Epithelial cell of prostate (primary cell): ENCODE measurements at regions not wholly inside any gene's neighbourhood (a gene's known extent, or its start where the extent isn't known, plus 50 kb on each side); places are given as distances from the start of the nearest gene placed in this dataset.

ENCODE experiments used
- DNase-seq: peaks from one replicate; pipeline ENCODE4 v3.0.0-alpha.2; 2011; ENCODE audit warnings: low read depth, low spot score
- H3K27ac ChIP-seq: fragments of 450-650 bp; 2 replicates; pipeline ENCODE4 v1.5.1; 2017; ENCODE audit warnings: mild to moderate bottlenecking

- no peak for DNase-seq
- H3K27ac ChIP-seq, result no peak overlapping the region
Observed at GRCh38 chr15:96079882-96080281, 250.6 kb upstream of the NR2F2 start.

DNA sequence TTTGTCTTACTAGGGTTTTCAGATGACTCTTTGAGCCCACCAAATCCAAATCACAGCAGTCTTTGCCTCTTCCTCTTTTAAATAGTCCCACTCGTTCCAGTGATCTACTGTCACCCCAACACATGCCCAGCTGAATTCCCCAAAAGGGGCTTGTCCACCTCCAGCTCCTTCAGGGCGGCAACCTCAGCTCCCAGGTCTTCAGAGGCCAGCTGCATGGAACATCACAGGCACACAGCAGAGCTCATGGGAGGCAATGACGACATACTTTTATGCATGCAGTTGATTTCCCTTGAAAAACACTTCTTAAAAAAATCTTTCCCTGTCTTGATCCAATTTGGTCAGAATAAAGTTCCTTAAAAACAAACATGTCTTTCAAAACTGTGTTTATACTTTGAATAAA lies 244.3 kb upstream of the NR2F2 start:
- no peak for DNase-seq
- H3K27ac ChIP-seq, result no peak overlapping the region

GRCh38 chr15:96087180-96087884 lies 243.2 kb upstream of the NR2F2 start:
- H3K27ac ChIP-seq, result no peak overlapping the region
- no peak for DNase-seq

DNA sequence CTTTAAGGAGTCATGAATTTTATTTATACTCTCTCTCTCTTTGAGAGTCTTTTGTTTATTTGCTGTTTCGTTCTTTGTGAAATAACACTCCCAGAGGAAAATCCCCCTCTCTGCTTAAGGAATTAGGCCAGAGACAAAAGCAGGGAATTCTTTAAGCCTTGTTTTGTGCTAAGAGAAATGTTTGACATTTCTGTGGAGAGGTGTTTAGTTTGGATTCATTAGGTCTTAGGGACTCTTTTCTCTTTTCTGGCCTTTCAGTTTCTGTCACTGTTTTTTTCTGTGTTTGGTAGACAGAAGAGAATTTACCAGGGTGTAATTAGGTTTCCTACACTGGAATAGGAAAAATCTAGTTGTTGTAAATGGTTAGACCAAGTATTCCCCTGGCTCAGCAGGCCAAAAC lies 241.8 kb upstream of the NR2F2 start:
- DNase-seq, result no peak
- H3K27ac ChIP-seq, result no peak overlapping the region

- H3K27ac ChIP-seq, result no peak overlapping the region
- no peak for DNase-seq
Observed at GRCh38 chr15:96089405-96090058, 241.0 kb upstream of the NR2F2 start.

DNA sequence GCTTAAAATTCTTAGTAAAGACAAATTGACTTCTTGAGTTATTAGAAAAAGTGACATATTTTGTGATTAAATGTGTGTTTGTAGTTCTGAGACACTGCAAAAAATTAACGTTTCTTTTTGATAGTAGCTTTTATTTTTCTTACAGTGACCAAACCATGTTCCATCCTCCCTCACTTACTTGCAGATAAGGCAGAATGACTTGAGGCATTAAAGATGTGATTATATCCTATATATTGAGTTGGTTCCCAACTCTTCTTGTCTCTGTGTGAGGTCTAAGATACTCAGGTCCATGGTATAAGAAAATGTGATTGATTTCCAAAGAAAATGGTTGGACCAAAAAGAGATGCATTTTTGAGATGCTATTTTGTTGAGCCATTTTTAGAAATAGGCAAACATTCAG lies 238.3 kb upstream of the NR2F2 start:
- no peak for DNase-seq
- H3K27ac ChIP-seq, result no peak overlapping the region

GRCh38 chr15:96093063-96093462 lies 237.4 kb upstream of the NR2F2 start:
- no peak overlapping the region for H3K27ac ChIP-seq
- DNase-seq, result no peak

GRCh38 chr15:96097661-96098060 lies 232.8 kb upstream of the NR2F2 start:
- no peak overlapping the region for H3K27ac ChIP-seq
- no peak for DNase-seq

DNA sequence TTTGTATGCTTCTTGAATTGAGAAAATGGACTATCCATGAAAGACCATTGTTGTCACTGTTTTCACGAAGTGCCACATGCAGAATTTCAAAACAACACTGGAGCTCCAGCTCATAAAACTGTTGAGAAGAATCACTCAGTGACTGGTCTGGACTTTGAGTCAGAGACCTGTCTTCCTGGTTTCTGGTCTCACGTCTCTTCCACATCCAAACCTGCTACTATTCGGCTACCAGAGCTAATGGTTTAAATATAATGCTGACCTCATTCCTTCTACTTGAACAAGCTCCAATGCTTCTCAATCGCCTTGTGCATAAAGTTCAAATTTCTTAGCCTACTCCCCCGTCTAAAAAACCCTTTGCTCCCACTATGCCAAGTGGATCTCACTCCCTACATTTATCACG lies 227.9 kb upstream of the NR2F2 start:
- H3K27ac ChIP-seq, result no peak overlapping the region
- no peak for DNase-seq

- no peak overlapping the region for H3K27ac ChIP-seq
- DNase-seq, result no peak
Observed at GRCh38 chr15:96106181-96106580, 224.3 kb upstream of the NR2F2 start.

GRCh38 chr15:96106628-96107027 lies 223.9 kb upstream of the NR2F2 start:
- DNase-seq, result no peak
- H3K27ac ChIP-seq, result no peak overlapping the region

DNA sequence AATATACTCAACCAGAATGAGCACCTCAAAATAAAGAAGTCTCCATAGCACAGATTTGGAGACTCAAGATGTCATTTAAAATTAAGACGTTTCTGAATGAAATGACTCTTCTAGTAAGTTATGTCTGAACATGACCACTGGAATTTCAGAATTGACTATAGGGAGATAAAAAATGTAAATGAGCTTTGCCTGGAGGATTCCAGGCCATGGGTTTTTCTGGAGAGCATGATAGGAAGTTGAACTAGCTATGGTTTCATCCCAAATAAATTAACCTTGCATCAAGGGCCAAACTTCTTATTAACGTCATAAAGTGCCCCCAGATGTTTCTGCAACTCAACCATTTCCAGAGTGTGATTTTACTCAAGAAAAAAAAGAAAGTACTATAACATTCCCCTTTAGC lies 222.6 kb upstream of the NR2F2 start:
- DNase-seq, result no peak
- H3K27ac ChIP-seq, result no peak overlapping the region

- no peak overlapping the region for H3K27ac ChIP-seq
- DNase-seq, result no peak
Observed at GRCh38 chr15:96108405-96108804, 222.1 kb upstream of the NR2F2 start.

GRCh38 chr15:96109820-96110219 lies 220.7 kb upstream of the NR2F2 start:
- no peak overlapping the region for H3K27ac ChIP-seq
- no peak for DNase-seq

DNA sequence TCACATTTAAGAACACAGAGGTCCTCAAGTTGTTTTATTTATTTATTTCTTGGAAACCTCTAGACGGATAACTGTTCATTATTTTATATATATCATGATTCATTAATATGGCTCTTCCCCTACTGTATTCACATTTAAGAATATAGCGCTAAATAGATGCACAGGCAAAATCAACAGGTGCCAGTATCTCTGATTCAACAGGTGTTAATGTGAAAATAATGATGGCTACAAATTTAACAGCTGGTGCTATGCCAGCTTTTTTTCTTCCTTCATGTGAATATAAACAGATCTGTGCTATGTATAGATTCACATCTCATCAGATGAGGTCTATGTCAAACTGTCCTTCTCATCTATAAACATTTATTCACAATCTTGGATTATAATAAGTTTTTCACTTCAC lies 218.5 kb upstream of the NR2F2 start:
- H3K27ac ChIP-seq, result no peak overlapping the region
- DNase-seq, result no peak

DNA sequence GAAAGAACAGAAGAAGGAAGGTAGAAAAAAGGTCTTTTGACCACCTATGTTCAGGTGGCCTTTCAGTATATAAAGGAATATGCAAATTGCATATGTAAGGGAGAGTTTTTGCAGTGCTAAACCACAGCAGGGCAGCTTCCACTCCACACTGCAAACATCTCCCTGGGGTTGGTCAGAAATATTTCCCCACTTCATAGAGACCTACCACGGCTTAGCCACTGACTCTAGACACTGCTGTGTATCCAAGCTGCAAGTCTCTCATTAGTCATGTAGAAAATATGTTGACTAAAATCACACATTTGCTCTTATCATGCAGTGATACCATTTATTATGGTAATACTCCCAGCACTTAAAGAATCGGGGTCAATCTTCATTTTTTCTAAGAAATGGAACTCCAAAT lies 214.9 kb upstream of the NR2F2 start:
- no peak overlapping the region for H3K27ac ChIP-seq
- no peak for DNase-seq

- H3K27ac ChIP-seq, result no peak overlapping the region
- DNase-seq, result no peak
Observed at GRCh38 chr15:96117270-96117669, 213.2 kb upstream of the NR2F2 start.

- DNase-seq, result no peak
- no peak overlapping the region for H3K27ac ChIP-seq
Observed at GRCh38 chr15:96119734-96120133, 210.8 kb upstream of the NR2F2 start.

DNA sequence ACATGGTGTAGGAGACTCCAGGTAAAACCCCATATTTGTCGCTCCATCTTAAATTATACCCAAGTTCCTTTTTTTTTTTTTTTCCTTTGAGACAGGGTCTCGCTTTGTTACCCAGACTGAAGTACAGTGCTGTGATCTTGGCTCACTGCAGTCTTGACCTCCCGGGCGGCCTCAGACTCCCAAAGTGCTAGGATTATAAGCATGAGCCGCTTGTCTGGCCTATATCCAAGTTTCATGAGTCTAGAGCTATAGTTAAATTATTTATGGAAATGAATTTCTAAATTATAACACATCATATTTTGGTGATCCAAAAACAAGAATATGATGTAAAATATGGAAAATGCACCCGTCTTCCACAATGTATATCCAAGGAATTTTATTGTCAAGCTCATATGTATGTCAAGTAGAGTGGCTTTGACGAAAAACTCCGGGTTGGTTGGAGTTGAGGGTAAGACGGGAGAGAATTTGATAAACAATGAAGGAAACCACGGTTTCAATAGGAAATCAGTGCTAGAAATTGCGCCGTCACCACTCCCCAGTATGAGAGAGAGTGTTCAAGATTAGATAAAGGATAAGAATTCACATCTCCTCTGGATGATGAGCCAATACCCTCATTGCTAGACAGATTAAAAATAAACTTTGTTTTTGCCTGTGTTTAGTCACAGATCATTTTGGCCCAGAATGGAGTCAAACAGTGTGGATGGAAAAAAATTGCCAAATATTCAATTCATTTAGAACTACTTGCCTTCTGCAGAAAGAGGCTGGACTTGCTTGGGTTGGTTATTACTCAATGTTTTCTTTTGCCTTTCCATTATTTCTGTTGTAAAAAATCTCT lies 209.2 kb upstream of the NR2F2 start:
- no peak overlapping the region for H3K27ac ChIP-seq

DNA sequence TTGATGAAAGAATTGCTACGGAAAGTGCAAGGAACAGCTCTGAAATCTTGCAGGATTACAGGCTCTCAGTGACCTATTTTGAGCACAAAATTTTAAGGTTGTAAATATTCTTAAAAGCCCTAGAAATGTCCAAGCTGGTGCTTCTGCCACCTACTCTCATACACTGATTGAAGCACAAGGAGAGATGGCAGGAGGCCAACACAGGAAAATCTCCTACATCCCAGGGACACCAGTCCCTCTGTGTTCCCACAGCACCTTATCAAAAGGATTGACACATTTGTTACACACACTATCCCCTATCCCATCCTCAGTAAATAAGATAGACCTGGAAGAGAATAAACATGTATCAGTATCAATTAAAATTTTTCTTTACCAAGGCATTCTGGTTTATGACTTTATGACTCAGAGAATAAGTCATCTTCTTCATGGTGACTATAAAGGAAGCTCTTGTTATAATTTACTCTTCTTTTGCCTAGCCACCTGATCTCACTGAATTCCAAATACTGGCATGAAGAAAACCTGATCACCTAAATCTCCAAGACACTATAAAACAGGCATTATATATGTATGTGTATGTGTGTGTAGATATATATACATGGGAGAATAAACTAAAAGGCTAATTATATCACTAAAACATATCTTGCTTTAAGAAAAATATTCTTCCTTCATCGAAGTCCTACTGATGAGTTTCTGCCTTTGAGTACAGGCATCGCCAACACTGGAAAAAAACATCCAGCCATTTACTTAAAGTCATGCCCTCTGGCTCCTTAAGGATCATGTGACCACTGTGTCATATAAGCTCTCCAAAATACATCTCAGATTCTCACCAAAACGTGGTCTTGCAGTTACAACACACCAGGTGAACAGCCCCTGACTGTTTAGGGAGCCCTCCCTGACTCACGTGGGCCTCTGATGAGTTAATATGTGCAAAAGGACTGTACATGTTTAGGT lies 208.1 kb upstream of the NR2F2 start:
- peak; percentile 14 for DNase-seq

More for the DNA sequence above, 209.2 kb upstream of the NR2F2 start:
- no peak for DNase-seq

More for the DNA sequence above, 208.1 kb upstream of the NR2F2 start:
- H3K27ac ChIP-seq, result no peak overlapping the region
